ENCODE measurements at regions not wholly inside any gene's neighbourhood (a gene's known extent, or its start where the extent isn't known, plus 50 kb on each side); places are given as distances from the start of the nearest gene placed in this dataset.
"Not testable (repeated sequence)": the region's sequence is repeated elsewhere in the genome, so short reads cannot be mapped to it uniquely, and the experiment has no call there.

DNA sequence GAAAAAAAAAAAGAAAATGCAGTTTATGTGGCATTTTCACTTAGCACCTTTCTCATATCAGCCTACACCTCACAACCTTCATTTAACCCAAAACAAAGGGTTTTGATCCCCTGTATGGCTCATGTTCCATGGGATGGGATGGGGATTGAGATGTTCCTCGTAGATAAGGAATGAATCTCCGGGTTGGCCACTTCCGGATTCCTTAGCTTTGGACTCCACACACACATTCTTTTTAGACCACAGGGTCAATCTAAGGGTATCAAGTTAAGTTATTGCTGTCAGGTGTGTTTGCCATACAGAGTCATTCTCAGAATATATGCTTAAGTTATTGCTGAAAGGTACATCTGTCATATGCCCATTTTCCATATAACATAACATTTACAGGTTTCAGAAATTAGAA lies 301.4 kb upstream of the TGFBR2 start:
- no peak for DNase-seq

DNA sequence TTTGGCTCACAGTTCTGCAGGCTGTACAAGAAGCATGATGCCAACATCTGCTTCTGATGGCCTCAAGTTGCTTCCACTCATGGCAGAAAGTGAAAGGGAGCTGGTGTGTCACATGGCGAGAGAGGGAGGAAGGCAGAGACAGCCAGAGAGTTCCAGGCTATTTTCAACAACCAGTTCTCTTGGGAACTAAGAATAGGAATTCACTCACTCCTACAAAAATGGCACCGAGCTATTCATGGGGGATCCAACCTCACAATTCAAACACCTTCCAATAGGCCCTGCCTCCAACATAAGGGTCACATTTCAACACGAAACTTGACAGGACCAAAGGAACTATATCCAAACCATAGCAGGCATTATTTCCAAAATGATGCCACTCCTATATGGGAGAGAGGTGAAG lies 299.5 kb upstream of the TGFBR2 start:
- DNase-seq, result no peak

DNA sequence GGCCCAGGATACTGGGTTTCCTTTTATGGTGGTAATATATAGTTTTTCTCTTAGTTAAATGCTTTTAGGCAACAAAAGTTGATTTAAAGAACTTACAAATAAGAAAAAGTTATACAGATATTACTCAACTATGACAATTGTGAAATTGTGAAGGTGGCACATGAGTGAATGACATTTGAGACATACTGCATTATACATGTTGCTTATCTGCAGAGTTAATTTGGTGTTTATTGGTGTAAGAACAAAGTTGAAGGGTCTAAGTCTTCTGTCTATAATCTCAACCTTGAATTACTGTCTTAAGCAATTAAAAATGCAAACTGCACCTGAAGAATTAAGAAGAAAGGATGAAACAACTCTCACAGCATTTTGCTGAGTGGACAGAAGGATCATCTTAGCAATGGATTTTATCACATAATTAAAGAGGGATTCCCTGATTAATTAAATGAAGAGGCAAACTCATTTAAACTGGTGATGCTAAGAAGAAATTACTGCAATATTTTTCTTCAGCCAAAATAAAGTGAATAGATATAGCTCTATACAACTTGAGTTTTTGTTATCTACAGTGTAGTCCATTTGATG lies 298.9 kb upstream of the TGFBR2 start:
- DNase-seq, result no peak

DNA sequence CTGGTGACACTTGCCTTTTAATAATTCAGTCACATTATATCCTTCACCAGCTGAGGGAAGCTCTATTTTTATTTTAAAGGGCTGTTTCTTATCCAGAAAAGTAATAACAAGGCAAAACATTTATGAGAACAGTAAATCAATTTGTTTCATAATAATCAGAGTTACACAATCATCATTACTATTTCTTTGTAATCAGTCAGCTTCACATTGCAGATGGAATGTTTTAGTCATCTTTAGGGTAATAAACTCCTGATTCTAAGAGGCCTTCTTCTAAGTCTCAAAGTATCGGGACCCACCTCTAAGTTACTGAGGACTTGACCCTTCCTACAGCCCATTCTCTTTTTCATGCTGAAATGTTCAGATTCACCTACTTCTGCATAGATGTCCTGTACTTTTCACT lies 298.3 kb upstream of the TGFBR2 start:
- no peak for DNase-seq

DNA sequence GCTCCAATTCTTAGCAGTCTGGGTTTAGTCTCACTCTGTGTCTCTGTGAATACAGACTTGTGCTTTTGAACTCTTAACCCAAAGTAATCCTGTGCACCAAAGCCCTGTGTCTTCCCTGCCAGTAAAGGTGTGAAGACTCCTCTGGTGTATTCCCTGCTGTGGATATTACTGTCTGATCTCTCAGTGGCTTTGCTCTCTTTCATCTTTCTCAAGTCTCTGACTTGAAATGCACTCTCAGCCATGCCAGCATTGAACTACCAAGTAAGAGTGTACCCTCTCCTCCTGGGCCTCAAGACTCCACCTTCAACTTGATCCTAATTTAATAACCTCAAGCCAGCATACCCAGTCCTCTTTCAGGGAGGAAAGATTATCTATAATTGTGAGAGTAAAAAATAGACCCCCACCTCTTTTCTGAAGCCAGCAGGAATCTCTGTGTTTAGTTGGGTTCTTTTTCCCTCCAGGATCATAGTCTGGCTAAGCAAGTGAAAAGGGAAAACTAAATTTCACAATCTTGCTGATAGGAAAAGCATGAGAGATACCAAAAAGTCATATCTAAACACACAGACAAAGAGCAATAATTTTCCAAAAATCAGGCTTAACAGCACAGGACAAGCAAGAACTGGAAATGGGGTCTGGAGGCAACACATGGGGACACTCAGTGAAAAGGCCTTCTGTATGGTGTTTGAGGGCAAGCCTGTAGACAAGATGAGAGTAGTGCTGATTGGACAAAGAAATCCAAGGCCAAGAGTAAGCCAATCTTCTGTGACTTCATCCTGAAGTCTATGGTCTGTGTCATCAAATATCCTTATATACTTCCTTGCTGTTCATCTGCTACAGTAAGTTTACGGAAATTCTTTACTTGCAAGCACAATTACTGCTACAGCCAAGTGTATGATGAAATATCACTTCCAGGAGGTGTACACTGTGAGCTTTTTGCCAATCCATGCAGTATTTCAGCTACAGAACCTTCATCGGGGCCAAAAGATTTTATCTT lies 296.1 kb upstream of the TGFBR2 start:
- no peak for DNase-seq

DNA sequence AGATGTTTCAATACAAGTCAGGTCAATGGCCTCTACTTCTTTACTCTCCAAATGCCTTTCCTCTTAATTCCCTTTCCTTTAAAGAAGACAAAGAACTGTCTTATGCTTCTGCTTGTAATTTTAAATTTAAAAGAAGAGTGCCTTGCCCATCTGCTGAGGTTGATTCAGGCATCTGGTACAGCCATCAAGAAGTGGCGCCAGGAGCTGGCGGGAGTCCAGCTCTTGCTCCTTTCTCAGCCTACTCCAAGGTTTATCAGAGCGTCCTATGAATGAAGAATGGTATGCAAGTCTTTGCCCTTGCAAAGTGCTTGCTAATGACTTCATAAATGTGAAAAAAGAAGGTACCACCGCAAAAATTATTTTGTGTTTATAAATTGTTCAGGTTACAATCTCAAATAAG lies 294.6 kb upstream of the TGFBR2 start:
- DNase-seq, result no peak

DNA sequence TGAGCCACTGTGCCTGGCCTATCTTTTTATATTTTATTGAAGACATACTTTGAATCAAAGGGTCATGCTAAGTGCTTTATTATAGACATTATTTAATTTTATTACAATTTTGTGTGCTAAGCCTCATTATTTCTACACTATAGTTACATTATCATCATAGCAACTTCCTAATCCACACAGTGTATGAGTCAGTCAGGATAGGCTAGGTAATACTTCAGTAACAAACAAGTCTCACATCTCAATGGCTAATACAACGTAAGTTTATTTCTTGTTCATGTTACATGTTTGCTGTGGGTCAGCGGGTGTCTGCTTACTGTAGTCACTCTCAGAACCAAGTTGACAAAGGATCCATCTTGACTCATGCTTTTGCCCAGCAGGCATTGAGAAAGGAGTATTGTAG lies 292.6 kb upstream of the TGFBR2 start:
- DNase-seq, result no peak

DNA sequence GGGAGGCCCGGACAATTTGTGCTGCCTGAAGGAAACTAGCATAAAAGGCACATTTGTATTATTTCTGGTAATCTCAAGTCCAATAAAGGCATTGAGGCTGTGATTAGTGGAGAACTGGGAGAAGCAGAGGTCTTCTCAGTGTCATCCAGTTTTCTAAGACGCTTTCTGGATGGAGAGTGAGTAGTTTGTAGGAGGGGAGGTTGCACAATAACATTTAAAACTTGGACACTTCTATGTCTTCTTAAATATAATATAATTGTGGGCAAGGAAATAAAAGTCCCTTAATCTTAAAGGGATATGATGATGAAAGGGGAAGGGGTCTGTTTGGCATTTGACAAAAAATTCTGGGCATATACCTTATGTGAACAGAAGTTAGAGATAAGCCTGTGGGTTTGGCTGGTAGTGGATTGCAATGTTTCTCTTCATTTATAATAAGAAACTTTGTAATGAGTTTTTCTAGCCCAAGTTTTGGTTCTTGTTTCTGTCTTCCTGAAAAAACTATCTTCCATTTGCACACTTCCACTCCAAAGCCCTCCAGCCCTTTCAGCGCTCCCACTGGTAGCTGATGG lies 291.6 kb upstream of the TGFBR2 start:
- DNase-seq, result no peak

DNA sequence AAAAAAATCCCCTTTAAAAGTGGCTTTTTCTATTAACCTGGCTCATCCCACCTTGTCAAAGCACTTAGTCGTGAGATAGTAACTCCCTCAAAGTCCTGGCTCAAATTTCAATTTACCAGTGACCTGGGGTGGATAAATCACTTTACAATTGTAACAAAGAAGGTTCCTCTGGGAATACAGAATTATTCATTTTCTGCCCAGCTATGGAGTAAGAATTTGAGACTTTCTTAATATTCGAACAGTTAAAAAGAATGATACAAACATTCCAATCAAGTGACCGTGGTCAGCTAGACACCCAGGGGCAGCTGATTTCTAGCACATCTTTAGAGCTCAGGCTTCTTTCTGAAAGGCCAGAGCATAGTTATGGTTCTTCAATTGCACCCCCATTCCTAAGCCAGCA lies 291.0 kb upstream of the TGFBR2 start:
- DNase-seq, result no peak

DNA sequence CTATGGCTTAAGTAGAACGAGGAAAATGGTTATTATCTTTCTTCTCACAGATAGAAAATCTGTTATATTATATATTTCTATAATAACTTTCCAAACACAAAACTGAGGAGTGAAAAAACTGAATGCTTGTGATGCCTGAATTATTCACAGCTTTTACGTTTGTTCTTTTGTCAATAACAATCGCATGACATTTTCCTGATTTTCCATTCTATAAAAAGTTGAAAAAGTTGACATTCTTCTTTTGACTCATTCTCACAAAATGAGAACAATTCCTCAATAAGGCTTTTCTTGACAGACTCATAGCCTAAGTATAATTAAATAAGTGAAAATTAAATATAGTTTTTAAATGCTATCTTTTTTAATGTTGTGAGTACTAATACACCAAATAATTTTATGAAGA lies 288.8 kb upstream of the TGFBR2 start:
- DNase-seq, result no peak

DNA sequence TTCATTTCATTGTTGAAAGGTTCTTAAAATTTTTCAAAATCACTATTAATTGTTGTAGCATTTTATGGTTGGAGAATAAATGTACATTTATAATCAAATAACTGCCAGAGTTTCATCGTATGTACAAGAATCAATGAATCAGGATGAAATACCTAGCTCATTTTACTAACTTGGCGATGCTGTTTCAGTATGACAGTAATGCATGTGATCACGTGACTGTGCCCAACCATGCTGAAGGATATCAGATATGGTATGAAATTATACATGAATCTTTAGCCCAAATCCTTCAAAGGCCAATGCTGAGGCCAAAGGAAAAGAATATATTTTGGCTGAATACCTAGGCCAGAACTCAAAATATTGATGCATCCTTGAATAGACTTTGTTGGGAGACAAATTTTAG lies 288.3 kb upstream of the TGFBR2 start:
- no peak for DNase-seq

DNA sequence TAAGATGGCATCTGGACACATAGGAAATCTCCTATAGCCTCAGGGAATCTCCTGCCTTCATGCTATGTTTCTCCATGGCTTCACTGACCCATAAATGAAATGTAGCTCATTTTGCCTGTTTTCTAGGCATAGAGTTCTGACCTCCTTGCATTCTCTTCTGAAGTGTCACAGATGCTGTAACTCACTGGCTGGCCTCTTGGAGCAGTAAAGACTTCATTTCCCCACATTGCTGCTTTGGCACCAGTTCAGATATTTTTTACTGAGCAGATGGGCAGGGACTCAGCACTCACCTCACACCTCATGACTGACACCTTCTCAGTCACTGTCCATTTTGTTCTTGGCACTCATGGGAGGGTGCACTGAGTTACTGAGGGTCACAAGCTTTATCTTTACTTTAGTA lies 286.7 kb upstream of the TGFBR2 start:
- DNase-seq, result peak; percentile 63

DNA sequence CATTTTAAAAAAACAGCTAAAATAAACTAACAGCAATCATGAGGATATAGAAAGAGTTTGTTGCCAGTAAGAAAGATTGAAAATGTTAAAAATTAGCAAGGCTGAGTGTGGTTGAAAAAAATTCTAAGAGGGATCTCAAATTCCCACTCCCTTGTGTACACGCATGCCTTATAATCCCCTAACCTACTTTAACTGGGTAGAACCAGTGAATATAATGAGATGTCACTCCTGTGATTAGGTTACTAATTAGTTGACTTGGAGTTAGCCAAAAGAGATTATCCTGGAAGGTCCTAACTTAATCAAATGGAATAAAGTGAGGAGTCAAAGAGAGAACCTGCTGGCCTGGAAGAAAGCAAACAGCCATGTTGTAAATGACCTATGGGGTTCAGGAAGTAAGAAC lies 286.0 kb upstream of the TGFBR2 start:
- DNase-seq, result no peak

DNA sequence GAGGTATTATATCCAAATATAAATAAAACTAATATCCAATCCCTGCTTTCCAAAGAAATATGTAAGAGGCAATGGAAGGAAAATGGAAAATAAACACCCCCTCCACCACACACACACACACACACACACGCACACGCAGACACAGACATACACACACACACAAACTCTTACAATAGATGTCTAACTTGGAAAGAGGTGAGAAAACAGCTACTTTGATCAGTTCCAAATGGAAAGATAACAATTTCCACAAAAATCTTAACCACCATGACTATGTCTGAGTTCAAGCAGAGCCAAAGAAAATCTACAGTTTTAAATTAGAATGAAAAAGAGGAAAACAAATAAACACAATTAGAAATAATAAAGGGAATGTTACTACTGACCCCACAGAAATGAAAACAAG lies 285.3 kb upstream of the TGFBR2 start:
- DNase-seq, result no peak

DNA sequence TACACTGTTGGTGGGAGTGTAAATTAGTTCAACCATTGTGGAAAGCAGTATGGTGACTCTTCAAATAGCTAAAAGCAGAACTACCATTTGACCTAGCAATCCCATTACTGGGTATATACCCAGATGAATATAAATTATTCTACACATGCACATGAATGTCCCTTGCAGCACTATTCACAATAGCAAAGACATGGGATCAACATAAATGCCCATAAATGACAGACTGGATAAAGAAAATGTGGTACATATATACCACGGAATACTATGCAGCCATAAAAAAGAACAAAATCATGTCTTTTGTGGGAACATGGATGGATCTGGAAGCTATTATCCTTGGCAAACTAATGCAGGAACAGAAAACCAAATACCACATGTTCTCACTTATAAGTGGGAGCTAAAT lies 282.8 kb upstream of the TGFBR2 start:
- DNase-seq, result not testable (repeated sequence)

DNA sequence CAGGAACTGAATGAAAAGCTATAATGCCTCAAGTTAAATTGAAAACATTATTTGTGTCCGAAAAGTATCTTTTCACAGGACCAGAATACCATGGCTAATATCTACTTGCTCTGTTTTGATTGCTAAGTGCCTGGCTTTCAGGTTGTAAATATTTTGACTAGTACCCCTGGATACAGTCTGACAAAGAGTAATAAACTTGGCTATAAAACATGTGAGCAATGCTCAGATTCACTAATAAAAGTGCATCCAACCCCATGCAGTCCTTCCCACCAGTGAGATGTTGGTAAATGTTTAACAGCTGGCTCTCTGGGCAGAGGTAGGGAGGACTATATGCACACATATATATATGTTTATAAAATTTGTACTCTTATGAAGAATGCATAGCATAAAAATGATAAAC lies 281.8 kb upstream of the TGFBR2 start:
- no peak for DNase-seq

DNA sequence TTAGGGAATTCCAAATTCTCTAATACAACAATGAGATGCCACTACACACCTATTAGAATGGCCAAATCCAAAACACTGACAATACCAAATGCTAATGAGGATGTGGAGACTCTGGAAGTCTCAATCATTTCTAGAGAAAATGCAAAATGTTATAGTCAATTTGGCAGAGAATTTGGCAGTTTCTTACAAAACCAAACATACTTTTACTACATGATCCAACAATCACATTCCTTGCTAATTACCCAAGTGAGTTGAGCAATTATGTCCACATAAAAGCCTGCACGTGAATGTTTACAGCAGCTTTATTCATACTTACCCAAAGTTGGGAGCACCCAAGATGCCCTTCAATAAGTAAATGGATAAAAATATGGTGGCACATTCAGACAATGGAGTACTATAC lies 278.4 kb upstream of the TGFBR2 start:
- not testable (repeated sequence) for DNase-seq

DNA sequence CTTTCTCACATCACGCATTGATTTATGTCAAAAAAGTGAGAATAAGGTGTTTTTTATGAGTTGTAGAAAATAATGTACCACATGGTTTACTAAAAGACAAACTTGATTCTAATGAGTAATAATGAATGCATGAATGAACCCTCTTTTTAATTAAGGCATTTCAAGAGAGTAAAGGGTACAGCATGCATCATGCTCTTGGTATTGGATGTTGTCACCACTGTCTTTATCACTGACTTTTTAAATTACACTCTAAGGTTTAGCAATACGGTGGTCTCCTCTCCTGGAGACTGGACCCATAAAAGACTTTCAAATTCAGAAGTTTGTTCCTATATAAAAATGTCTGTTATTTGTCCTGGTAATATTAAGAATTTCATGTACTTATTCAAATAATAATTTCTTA lies 277.5 kb upstream of the TGFBR2 start:
- not testable (repeated sequence) for DNase-seq

DNA sequence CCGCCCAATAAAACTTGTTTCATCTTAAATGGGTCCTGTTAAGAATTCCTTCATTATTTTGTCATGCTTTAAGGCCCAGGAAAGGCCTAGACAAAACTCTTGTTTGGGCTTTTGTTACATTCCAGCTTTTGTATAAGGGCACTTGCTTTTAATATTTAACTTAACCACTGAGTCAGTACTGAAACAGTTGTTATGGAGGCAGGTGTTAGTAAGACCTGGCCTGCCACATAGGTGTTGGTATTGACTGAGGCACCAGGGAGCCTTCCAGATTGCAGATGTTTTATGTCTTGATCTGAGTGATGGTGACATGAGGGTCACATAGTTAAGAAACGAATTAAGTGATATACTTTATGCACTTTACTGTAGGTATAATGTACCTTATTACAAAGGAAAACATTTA lies 274.9 kb upstream of the TGFBR2 start:
- DNase-seq, result no peak

DNA sequence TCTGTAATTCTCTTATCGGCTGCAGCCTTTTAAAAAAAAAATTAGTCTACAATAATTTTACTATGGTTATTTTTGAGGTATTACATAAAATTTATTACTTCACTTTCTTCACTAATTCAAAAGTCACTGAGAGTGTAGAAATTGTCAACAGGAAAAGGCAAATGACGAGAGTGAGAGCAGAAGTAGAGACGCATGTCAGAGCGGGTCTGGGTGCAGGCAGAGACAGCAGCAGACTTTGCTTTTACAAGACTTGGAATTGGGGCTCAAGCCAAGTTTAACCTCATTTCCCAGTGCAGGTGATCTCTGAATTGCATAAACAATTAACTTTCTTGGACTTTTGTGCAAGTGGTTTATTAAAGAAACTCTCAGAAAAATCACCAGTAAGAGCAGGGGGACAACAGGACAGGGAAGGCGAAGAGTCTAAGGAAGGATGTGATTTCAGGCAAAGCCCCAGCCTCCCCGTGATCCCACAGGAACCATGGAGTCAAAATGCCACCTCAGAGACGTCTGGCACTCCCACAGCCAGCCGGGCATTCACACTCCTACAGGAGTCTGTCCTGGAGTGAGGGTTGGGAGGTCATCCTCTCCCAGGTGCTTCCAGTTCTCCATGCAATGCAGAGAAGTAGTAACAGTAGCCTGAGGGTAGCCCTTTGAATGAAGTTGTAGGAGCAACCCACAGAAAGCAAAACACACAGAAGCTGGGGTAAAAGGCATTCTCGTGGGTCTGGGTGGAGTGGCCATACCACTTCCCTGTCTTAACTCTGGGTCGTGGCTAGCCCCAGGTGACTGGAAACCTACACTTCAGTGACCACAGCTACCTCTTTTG lies 274.0 kb upstream of the TGFBR2 start:
- no peak for DNase-seq

DNA sequence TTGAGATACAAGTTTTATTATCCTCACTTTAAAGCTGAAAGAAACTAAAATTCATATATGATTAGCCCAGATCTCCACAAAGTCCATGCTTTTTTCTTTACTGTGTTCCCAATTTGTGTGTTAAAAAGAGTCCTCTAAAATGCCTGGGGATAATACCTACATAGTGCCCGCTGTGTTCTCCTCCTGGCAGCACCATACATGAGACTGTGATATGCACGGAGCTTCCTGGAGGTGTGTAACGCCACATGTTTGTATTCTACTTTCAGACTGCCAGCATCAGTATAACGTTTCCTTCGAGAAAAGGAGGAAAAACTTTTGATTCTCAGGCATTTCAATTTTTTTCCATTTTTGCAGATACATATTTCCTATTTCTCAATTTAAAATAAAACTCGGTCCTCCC lies 273.3 kb upstream of the TGFBR2 start:
- no peak for DNase-seq

DNA sequence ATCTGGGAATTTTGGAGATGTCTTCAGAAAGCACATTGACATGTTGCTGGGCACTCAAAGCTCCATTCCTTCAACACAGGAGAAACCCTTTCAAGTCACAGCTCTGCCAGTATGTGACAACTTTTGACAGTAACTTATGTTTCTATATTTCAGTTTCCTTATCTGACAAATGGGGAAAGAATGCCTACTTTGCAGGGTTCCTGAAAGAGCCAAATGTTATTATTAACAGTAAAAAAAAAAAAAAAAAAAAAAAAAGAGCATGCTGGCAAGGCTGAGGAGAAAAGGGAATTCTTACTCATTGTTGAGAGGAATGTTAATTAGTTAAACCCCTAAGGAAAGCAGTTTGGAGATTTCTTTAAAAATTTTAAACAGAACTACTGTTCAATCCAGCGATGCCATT lies 272.5 kb upstream of the TGFBR2 start:
- DNase-seq, result no peak

DNA sequence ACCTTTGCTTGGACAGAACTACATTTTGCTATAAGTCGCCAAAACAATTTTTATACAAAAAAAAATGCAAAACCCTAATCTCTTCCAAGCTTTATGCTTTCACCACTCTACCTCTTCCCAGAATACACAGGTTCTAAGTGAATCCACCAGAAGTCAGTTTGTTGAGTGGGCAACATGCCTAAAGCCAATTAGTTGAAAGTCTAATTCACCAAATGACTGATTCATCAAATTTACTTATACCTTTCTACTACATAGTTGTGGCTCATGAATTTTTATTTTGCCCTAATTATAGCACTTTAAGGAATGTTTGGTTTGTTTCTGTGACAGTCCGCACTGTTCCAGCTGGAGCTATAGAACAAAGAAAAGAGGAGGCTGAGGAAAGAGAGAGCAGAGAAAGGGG lies 265.9 kb upstream of the TGFBR2 start:
- no peak for DNase-seq
